C4-2B (cell line): ENCODE measurements at regions not wholly inside any gene's neighbourhood (a gene's known extent, or its start where the extent isn't known, plus 50 kb on each side); places are given as distances from the start of the nearest gene placed in this dataset.

Experiments
- H3K27ac ChIP-seq: fragments of 450-650 bp; 2 replicates; pipeline ENCODE4 v1.5.1; 2017
- CTCF ChIP-seq: fragments of 450-650 bp; conservative IDR thresholded peaks from 2 replicates; pipeline ENCODE4 v1.5.1; 2017; ENCODE audit warnings: mild to moderate bottlenecking
- ZFX ChIP-seq: fragments of 450-650 bp; IDR thresholded peaks from 2 replicates; pipeline ENCODE4 v1.6.1; 2017

- TF ChIP-seq CTCF (no peak), ZFX (no peak)
- H3K27ac ChIP-seq, result no peak overlapping the region
Measured at GRCh38 chr1:234885601-234886000, 243.0 kb downstream of the TOMM20 start.

- H3K27ac ChIP-seq, result no peak overlapping the region
- TF ChIP-seq CTCF (no peak), ZFX (no peak)
Measured at GRCh38 chr1:234884701-234885100, 243.9 kb downstream of the TOMM20 start.

- H3K27ac ChIP-seq, result no peak overlapping the region
- TF ChIP-seq CTCF (no peak), ZFX (no peak)
Measured at GRCh38 chr1:234884006-234884405, 244.6 kb downstream of the TOMM20 start.

- no peak overlapping the region for H3K27ac ChIP-seq
- TF ChIP-seq CTCF, result no peak
- no peak for TF ChIP-seq ZFX
Measured at GRCh38 chr1:234882898-234883297, 245.7 kb downstream of the TOMM20 start.

GRCh38 chr1:234881893-234882771 is 246.5 kb downstream of the TOMM20 start:
- TF ChIP-seq CTCF (no peak), ZFX (no peak)

GRCh38 chr1:234879147-234880080 is 249.2 kb downstream of the TOMM20 start:
- no peak overlapping the region for H3K27ac ChIP-seq
- TF ChIP-seq CTCF (no peak), ZFX (no peak)

More at GRCh38 chr1:234881893-234882771, 246.5 kb downstream of the TOMM20 start:
- H3K27ac ChIP-seq, result no peak overlapping the region

- no peak for TF ChIP-seq ZFX
- TF ChIP-seq CTCF, result no peak
- no peak overlapping the region for H3K27ac ChIP-seq
Measured at GRCh38 chr1:234878288-234878687, 250.3 kb downstream of the TOMM20 start.
